ENCODE measurements at regions not wholly inside any gene's neighbourhood (a gene's known extent, or its start where the extent isn't known, plus 50 kb on each side); places are given as distances from the start of the nearest gene placed in this dataset.

DNA sequence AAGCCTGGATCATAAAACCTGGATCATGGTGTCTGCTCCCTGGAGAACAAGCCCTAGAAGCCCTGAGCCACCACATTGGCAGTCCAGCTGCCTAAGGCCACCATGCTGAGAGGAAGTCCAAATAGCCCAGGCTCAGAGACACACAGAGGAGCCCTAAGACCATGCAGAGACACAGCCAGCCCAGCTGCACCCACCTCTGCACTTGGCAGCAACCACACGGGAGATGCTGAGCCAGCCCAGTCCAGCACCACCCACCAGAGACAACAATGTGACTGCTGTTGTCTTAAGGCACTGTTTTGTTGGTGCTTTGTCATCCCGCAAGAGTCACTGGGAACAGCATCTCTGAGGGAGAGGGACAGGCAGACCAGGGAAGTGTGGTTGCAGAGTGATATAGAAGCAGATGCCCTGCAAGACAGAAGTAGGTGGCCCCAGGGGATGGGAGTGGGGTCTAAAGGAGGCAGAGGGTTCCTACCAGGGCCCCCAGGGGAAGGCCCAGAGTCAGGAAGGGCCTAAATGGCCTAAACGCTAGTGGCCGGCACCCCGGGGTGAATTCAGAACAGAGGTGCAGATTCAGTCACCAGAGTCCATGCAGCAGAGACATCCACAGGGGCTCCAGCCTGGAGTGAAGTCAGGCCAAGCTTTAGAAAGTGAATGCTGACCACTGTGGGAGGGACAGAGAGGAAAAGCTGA lies 105.4 kb upstream of the PRR20G start:
- TF ChIP-seq CTCF (IDR thresholded peaks at IDR 0.05) = no peak
- TF ChIP-seq POLR2A (IDR thresholded peaks at IDR 0.05) = no peak
